ENCODE measurements at regions not wholly inside any gene's neighbourhood (a gene's known extent, or its start where the extent isn't known, plus 50 kb on each side); places are given as distances from the start of the nearest gene placed in this dataset.

- TF ChIP-seq, protein P1, sequence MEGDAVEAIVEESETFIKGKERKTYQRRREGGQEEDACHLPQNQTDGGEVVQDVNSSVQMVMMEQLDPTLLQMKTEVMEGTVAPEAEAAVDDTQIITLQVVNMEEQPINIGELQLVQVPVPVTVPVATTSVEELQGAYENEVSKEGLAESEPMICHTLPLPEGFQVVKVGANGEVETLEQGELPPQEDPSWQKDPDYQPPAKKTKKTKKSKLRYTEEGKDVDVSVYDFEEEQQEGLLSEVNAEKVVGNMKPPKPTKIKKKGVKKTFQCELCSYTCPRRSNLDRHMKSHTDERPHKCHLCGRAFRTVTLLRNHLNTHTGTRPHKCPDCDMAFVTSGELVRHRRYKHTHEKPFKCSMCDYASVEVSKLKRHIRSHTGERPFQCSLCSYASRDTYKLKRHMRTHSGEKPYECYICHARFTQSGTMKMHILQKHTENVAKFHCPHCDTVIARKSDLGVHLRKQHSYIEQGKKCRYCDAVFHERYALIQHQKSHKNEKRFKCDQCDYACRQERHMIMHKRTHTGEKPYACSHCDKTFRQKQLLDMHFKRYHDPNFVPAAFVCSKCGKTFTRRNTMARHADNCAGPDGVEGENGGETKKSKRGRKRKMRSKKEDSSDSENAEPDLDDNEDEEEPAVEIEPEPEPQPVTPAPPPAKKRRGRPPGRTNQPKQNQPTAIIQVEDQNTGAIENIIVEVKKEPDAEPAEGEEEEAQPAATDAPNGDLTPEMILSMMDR (IDR thresholded peaks at IDR 0.05): no peak
- TF ChIP-seq EP300 (IDR thresholded peaks at IDR 0.05): no peak
- TF ChIP-seq POLR2A (IDR thresholded peaks at IDR 0.05): no peak
These were observed 397.5 kb upstream of the CCDC196 start for GRCh38 chr14:66088656-66089055.
